Upper lobe of left lung (tissue), 6 donors: ENCODE measurements at regions not wholly inside any gene's neighbourhood (a gene's known extent, or its start where the extent isn't known, plus 50 kb on each side); places are given as distances from the start of the nearest gene placed in this dataset.

Source experiments
- ATAC-seq, 2 donors: fragments of 200-7000 bp; cut with Tn5 transposase; one replicate each; pipeline ENCODE4 v1.9.1; 2022; ENCODE audit warnings: mild to moderate bottlenecking in 2 of 2, moderate library complexity in 2 of 2; ENCODE audit not compliant: low FRiP score in 2 of 2
- DNase-seq, 2 donors: peaks; one replicate each; pipeline ENCODE4 v3.0.0-alpha.2; 2019 to 2020
- H3K27ac ChIP-seq, 4 donors: fragments of 200-600 bp; sonication (generic); one replicate each; pipeline ENCODE4 v1.5.1; 2016 to 2019
- H3K27me3 ChIP-seq, 4 donors: fragments of 200-600 bp; sonication (generic); one replicate each; pipeline ENCODE4 v1.5.1; 2017 to 2019
- H3K36me3 ChIP-seq, 4 donors: fragments of 200-600 bp; sonication (generic); one replicate each; pipeline ENCODE4 v1.5.1; 2016 to 2019
- H3K4me1 ChIP-seq, 4 donors: fragments of 200-600 bp; sonication (generic); one replicate each; pipeline ENCODE4 v1.5.1; 2018 to 2019
- H3K4me3 ChIP-seq, 4 donors: fragments of 200-600 bp; sonication (generic); one replicate each; pipeline ENCODE4 v1.5.1; 2017 to 2019; ENCODE audit warnings: mild to moderate bottlenecking in 2 of 4, moderate library complexity in 1 of 4
- H3K9me3 ChIP-seq, 4 donors: fragments of 200-600 bp; sonication (generic); one replicate each; pipeline ENCODE4 v1.5.1; 2018 to 2019
- EP300 ChIP-seq, 4 donors: sonication (generic); formaldehyde crosslinking; IDR thresholded peaks; one replicate each; pipeline ENCODE4 v1.5.1; 2017; ENCODE audit warnings: antibody characterized with exemption in 4 of 4, control low read depth in 2 of 4
- POLR2A ChIP-seq, 4 donors: fragments of 450-650 bp; IDR thresholded peaks; one replicate each; pipeline ENCODE4 v1.5.1; 2016 to 2017; ENCODE audit warnings: antibody characterized with exemption in 4 of 4, mild to moderate bottlenecking in 2 of 4
- POLR2AphosphoS5 ChIP-seq, 2 donors: sonication (generic); formaldehyde crosslinking; IDR thresholded peaks; one replicate each; pipeline ENCODE4 v1.5.1; 2017; ENCODE audit warnings: antibody characterized with exemption in 2 of 2
- WGBS, 2 donors: methylation state at CpG; one replicate each; pipeline ENCODE4 v1.1.5; 2017 to 2018; 5-methylcytosine and 5-hydroxymethylcytosine counted together
- TF ChIP-seq, protein P1 (sequence below), 6 experiments: fragments of 450-650 bp in 4 of 6; fragments of 200-600 bp in 2 of 6; sonication (generic) in 2 of 6; IDR thresholded peaks; one replicate each; pipeline ENCODE4 v1.5.1; 2016 to 2019; ENCODE audit warnings: antibody characterized with exemption in 6 of 6
- donor health status: DM: no; HTN: no; CAD: no; lungs with moderate emphysema.
- donor health status: DM: no; HTN: yes; CAD: no; lungs with severe emphysema.

GRCh38 chr14:54047645-54048308 is 91.2 kb upstream of the BMP4 start:
- no peak for TF ChIP-seq POLR2A (IDR thresholded peaks at IDR 0.05)
- no peak for TF ChIP-seq POLR2AphosphoS5 (IDR thresholded peaks at IDR 0.05)
- TF ChIP-seq, protein P1, sequence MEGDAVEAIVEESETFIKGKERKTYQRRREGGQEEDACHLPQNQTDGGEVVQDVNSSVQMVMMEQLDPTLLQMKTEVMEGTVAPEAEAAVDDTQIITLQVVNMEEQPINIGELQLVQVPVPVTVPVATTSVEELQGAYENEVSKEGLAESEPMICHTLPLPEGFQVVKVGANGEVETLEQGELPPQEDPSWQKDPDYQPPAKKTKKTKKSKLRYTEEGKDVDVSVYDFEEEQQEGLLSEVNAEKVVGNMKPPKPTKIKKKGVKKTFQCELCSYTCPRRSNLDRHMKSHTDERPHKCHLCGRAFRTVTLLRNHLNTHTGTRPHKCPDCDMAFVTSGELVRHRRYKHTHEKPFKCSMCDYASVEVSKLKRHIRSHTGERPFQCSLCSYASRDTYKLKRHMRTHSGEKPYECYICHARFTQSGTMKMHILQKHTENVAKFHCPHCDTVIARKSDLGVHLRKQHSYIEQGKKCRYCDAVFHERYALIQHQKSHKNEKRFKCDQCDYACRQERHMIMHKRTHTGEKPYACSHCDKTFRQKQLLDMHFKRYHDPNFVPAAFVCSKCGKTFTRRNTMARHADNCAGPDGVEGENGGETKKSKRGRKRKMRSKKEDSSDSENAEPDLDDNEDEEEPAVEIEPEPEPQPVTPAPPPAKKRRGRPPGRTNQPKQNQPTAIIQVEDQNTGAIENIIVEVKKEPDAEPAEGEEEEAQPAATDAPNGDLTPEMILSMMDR (IDR thresholded peaks at IDR 0.05), result no peak
- no peak for TF ChIP-seq EP300 (IDR thresholded peaks at IDR 0.05)
- no peak for DNase-seq

GRCh38 chr14:54048311-54048710 is 91.7 kb upstream of the BMP4 start:
- Histone ChIP-seq H3K27me3 (no peaks in the 10 kb centered on the region), H3K4me1 (peaks cover 0 to 10% (median 3%) of the 10 kb centered on the region in 4 donors), H3K27ac (no peak overlapping the region), H3K36me3 (no peaks in the 10 kb centered on the region), H3K9me3 (no peaks in the 10 kb centered on the region), H3K4me3 (no peak overlapping the region)
- ATAC-seq (no peak), DNase-seq (peak; percentile 20 to 36)
- TF ChIP-seq, protein P1 (IDR thresholded peaks at IDR 0.05), result no peak
- no peak for TF ChIP-seq EP300 (IDR thresholded peaks at IDR 0.05)
- TF ChIP-seq POLR2A (IDR thresholded peaks at IDR 0.05), result no peak
- TF ChIP-seq POLR2AphosphoS5 (IDR thresholded peaks at IDR 0.05), result no peak
- WGBS, 2 donors, result 84 to 87% methylated on average over 9 of the region's 9 CpGs

More at GRCh38 chr14:54047645-54048308, 91.2 kb upstream of the BMP4 start:
- Histone ChIP-seq H3K36me3 (no peaks in the 10 kb centered on the region), H3K4me3 (no peak overlapping the region), H3K27me3 (no peaks in the 10 kb centered on the region), H3K4me1 (peaks cover 0 to 10% (median 3%) of the 10 kb centered on the region in 4 donors), H3K9me3 (no peaks in the 10 kb centered on the region), H3K27ac (no peak overlapping the region)
- ATAC-seq, result no peak
- 63% methylated on average over 5 of the region's 5 CpGs for WGBS, 2 donors

- Histone ChIP-seq H3K27ac (no peak overlapping the region), H3K4me3 (no peak overlapping the region), H3K27me3 (no peaks in the 10 kb centered on the region), H3K9me3 (no peaks in the 10 kb centered on the region), H3K4me1 (peaks cover 0 to 10% (median 3%) of the 10 kb centered on the region in 4 donors), H3K36me3 (no peaks in the 10 kb centered on the region)
- TF ChIP-seq EP300 (IDR thresholded peaks at IDR 0.05) (no peak), POLR2A (IDR thresholded peaks at IDR 0.05) (no peak), POLR2AphosphoS5 (IDR thresholded peaks at IDR 0.05) (no peak)
- TF ChIP-seq, protein P1 (IDR thresholded peaks at IDR 0.05), result no peak
- DNase-seq (no peak), ATAC-seq (no peak)
- WGBS, 2 donors, result 56% methylated on average over 5 of the region's 5 CpGs
Observed at GRCh38 chr14:54048736-54049135, 92.1 kb upstream of the BMP4 start.

DNA sequence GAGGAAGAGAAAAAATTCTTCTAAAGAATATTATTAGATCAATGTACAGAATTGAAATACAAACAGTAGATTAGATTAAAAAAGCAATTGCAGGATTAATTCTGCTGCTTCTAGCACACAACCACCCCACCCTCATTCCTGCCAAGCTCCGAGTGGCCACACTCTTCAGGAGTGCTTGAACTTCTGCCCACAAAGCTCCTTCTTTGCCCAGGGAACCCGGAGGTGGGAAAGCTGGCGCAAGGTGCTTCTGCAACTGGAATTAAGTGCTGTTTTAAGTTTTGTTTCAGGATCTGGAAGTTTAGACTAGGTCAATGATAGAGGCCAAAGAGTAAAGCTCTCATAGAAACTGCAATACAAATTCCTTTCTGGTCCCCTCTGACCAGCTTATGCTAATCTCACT is 94.1 kb upstream of the BMP4 start:
- WGBS, 2 donors, result 51 to 65% methylated on average over 3 of the region's 3 CpGs
- H3K4me1 ChIP-seq, result peaks cover 0 to 10% (median 3%) of the 10 kb centered on the region in 4 donors
- no peaks in the 10 kb centered on the region for H3K27me3 ChIP-seq
- peak overlapping the region in 1 of 4 donors; percentile 20 for H3K27ac ChIP-seq
- H3K36me3 ChIP-seq, result no peaks in the 10 kb centered on the region
- DNase-seq, result peak in 1 of 2 donors; percentile 78
- TF ChIP-seq, protein P1 (IDR thresholded peaks at IDR 0.05), result no peak
- no peak for TF ChIP-seq EP300 (IDR thresholded peaks at IDR 0.05)
- no peak for TF ChIP-seq POLR2AphosphoS5 (IDR thresholded peaks at IDR 0.05)
- TF ChIP-seq POLR2A (IDR thresholded peaks at IDR 0.05), result no peak
- ATAC-seq, result no peak
- no peaks in the 10 kb centered on the region for H3K9me3 ChIP-seq
- no peak overlapping the region for H3K4me3 ChIP-seq
